Upper lobe of right lung (tissue), 1 donor: ENCODE measurements at regions not wholly inside any gene's neighbourhood (a gene's known extent, or its start where the extent isn't known, plus 50 kb on each side); places are given as distances from the start of the nearest gene placed in this dataset.

Source experiments
- ATAC-seq: fragments of 200-7000 bp; cut with Tn5 transposase; one replicate; pipeline ENCODE4 v1.9.1; 2020; ENCODE audit warnings: mild to moderate bottlenecking, moderate library complexity
- DNase-seq: peaks from one replicate; pipeline ENCODE4 v3.0.0-alpha.2; 2020
- H3K27ac ChIP-seq: fragments of 200-600 bp; one replicate; pipeline ENCODE4 v1.8.0; 2022
- H3K27me3 ChIP-seq: fragments of 200-600 bp; one replicate; pipeline ENCODE4 v1.8.0; 2022; ENCODE audit warnings: mild to moderate bottlenecking
- H3K36me3 ChIP-seq: fragments of 200-600 bp; one replicate; pipeline ENCODE4 v1.8.0; 2022
- H3K4me1 ChIP-seq: fragments of 200-600 bp; one replicate; pipeline ENCODE4 v1.8.0; 2022
- H3K4me3 ChIP-seq: fragments of 200-600 bp; one replicate; pipeline ENCODE4 v1.8.0; 2022; ENCODE audit warnings: mild to moderate bottlenecking
- H3K9me3 ChIP-seq: fragments of 200-600 bp; one replicate; pipeline ENCODE4 v1.8.0; 2022
- CTCF ChIP-seq: fragments of 200-600 bp; IDR thresholded peaks from one replicate; pipeline ENCODE4 v1.8.0; 2022; ENCODE audit warnings: antibody characterized with exemption
- intact Hi-C: fragments of 100-400 bp; cut with DNase I; formaldehyde crosslinking; loops from one replicate; pipeline ENCODE4 v1.11.0; 2022
- donor health status: DM: no; HTN: yes; CAD: no; lungs with severe emphysema.

- intact Hi-C loops = no loop called here
- DNase-seq (no peak), ATAC-seq (no peak)
- Histone ChIP-seq H3K27me3 (no peaks in the 10 kb centered on the region), H3K9me3 (no peaks in the 10 kb centered on the region), H3K4me1 (no peaks in the 10 kb centered on the region), H3K27ac (no peak overlapping the region), H3K36me3 (no peaks in the 10 kb centered on the region), H3K4me3 (no peak overlapping the region)
- TF ChIP-seq CTCF = no peak
These were observed 822.5 kb upstream of the SLITRK5 start for GRCh38 chr13:86848716-86849115.

- ATAC-seq = no peak
- Histone ChIP-seq H3K4me3 (no peak overlapping the region), H3K27me3 (no peaks in the 10 kb centered on the region), H3K36me3 (no peaks in the 10 kb centered on the region), H3K9me3 (no peaks in the 10 kb centered on the region), H3K27ac (no peak overlapping the region), H3K4me1 (no peaks in the 10 kb centered on the region)
- intact Hi-C loops = no loop called here
- no peak for TF ChIP-seq CTCF
- DNase-seq = no peak
These were observed 814.2 kb upstream of the SLITRK5 start for GRCh38 chr13:86856991-86857390.

GRCh38 chr13:86858216-86858615 is 813.0 kb upstream of the SLITRK5 start:
- Histone ChIP-seq H3K4me1 (no peaks in the 10 kb centered on the region), H3K4me3 (no peak overlapping the region), H3K27me3 (no peaks in the 10 kb centered on the region), H3K27ac (no peak overlapping the region), H3K9me3 (no peaks in the 10 kb centered on the region), H3K36me3 (no peaks in the 10 kb centered on the region)
- DNase-seq (no peak), ATAC-seq (no peak)
- no peak for TF ChIP-seq CTCF
- intact Hi-C loops = no loop called here

GRCh38 chr13:86862137-86862536 is 809.0 kb upstream of the SLITRK5 start:
- ATAC-seq = no peak
- H3K4me1 ChIP-seq = no peaks in the 10 kb centered on the region
- DNase-seq = no peak
- H3K4me3 ChIP-seq = no peak overlapping the region
- H3K27me3 ChIP-seq = no peaks in the 10 kb centered on the region
- H3K27ac ChIP-seq = no peak overlapping the region
- intact Hi-C loops = no loop called here
- H3K36me3 ChIP-seq = no peaks in the 10 kb centered on the region
- TF ChIP-seq CTCF = no peak
- no peaks in the 10 kb centered on the region for H3K9me3 ChIP-seq

GRCh38 chr13:86864376-86864775 is 806.8 kb upstream of the SLITRK5 start:
- Histone ChIP-seq H3K36me3 (no peaks in the 10 kb centered on the region), H3K27ac (no peak overlapping the region), H3K4me1 (no peaks in the 10 kb centered on the region), H3K27me3 (no peaks in the 10 kb centered on the region), H3K4me3 (no peak overlapping the region), H3K9me3 (no peaks in the 10 kb centered on the region)
- ATAC-seq (no peak), DNase-seq (no peak)
- TF ChIP-seq CTCF = no peak
- intact Hi-C loops = no loop called here

GRCh38 chr13:86870444-86870843 is 800.7 kb upstream of the SLITRK5 start:
- Histone ChIP-seq H3K4me1 (no peaks in the 10 kb centered on the region), H3K36me3 (no peaks in the 10 kb centered on the region), H3K9me3 (no peaks in the 10 kb centered on the region), H3K27me3 (no peaks in the 10 kb centered on the region), H3K4me3 (no peak overlapping the region), H3K27ac (no peak overlapping the region)
- DNase-seq (no peak), ATAC-seq (no peak)
- intact Hi-C loops = no loop called here
- peak; percentile 62 for TF ChIP-seq CTCF
